RWPE1 (cell line): ENCODE measurements at regions not wholly inside any gene's neighbourhood (a gene's known extent, or its start where the extent isn't known, plus 50 kb on each side); places are given as distances from the start of the nearest gene placed in this dataset.

Experiments used
- CTCF ChIA-PET: fragments of 350-600 bp; sonication (Branson Sonifier 250); formaldehyde crosslinking; extraction: SDS; loops from one replicate; lab custom pipeline; 2021; lab: Yijun Ruan, JAX
- POLR2A ChIA-PET: fragments of 400-600 bp; formaldehyde crosslinking; extraction: SDS; loops from one replicate; lab custom pipeline; 2020; ENCODE audit warnings: antibody characterized with exemption; ENCODE audit not compliant: low non-redundant PET; lab: Yijun Ruan, JAX
- DNase-seq: peaks from one replicate; pipeline ENCODE4 v3.0.0; 2012; ENCODE audit warnings: low spot score
- H3K27ac ChIP-seq: fragments of 450-650 bp; 2 replicates; pipeline ENCODE4 v1.5.1; 2017
- CTCF ChIP-seq: fragments of 450-650 bp; conservative IDR thresholded peaks from 2 replicates; pipeline ENCODE4 v1.5.1; 2017; ENCODE audit warnings: low read depth, mild to moderate bottlenecking

- DNase-seq, result no peak
- CTCF ChIA-PET, result no interaction called here
Observed at GRCh38 chr2:57552885-57553284, 493.7 kb upstream of the VRK2 start.

GRCh38 chr2:57554348-57554747 is 492.3 kb upstream of the VRK2 start:
- ChIA-PET POLR2A (no interaction called here), CTCF (no interaction called here)
- no peak for TF ChIP-seq CTCF
- no peak for DNase-seq
- H3K27ac ChIP-seq, result no peak overlapping the region

More at GRCh38 chr2:57552885-57553284, 493.7 kb upstream of the VRK2 start:
- H3K27ac ChIP-seq, result no peak overlapping the region
- POLR2A ChIA-PET, result no interaction called here
- no peak for TF ChIP-seq CTCF

- CTCF ChIA-PET, result no interaction called here
- no peak for TF ChIP-seq CTCF
- POLR2A ChIA-PET, result no interaction called here
Observed at GRCh38 chr2:57558312-57558711, 488.3 kb upstream of the VRK2 start.

GRCh38 chr2:57562495-57562894 is 484.1 kb upstream of the VRK2 start:
- H3K27ac ChIP-seq, result no peak overlapping the region
- DNase-seq, result no peak
- no peak for TF ChIP-seq CTCF
- CTCF ChIA-PET, result no interaction called here
- POLR2A ChIA-PET, result no interaction called here

More at GRCh38 chr2:57558312-57558711, 488.3 kb upstream of the VRK2 start:
- H3K27ac ChIP-seq, result no peak overlapping the region
- DNase-seq, result no peak

- CTCF ChIA-PET, result no interaction called here
- POLR2A ChIA-PET, result no interaction called here
- TF ChIP-seq CTCF, result no peak
- H3K27ac ChIP-seq, result no peak overlapping the region
- DNase-seq, result no peak
Observed at GRCh38 chr2:57563015-57563414, 483.6 kb upstream of the VRK2 start.

GRCh38 chr2:57567245-57567644 is 479.4 kb upstream of the VRK2 start:
- POLR2A ChIA-PET, result no interaction called here
- no peak for TF ChIP-seq CTCF
- H3K27ac ChIP-seq, result no peak overlapping the region
- CTCF ChIA-PET, result no interaction called here
- no peak for DNase-seq

- TF ChIP-seq CTCF, result no peak
- CTCF ChIA-PET, result no interaction called here
- no peak overlapping the region for H3K27ac ChIP-seq
- POLR2A ChIA-PET, result no interaction called here
- no peak for DNase-seq
Observed at GRCh38 chr2:57569396-57569795, 477.2 kb upstream of the VRK2 start.
